Ascending aorta (tissue), 2 donors: ENCODE measurements at regions not wholly inside any gene's neighbourhood (a gene's known extent, or its start where the extent isn't known, plus 50 kb on each side); places are given as distances from the start of the nearest gene placed in this dataset.

Experiments used
- DNase-seq, 2 donors: peaks; one replicate each; pipeline ENCODE4 v3.0.0-alpha.2; 2019; ENCODE audit warnings: low spot score in 2 of 2
- H3K27ac ChIP-seq, 2 donors: fragments of 200-600 bp; sonication (generic); one replicate each; pipeline ENCODE4 v1.5.1; 2016 to 2017; ENCODE audit warnings: mild to moderate bottlenecking in 1 of 2
- H3K27me3 ChIP-seq: fragments of 200-600 bp; sonication (generic); one replicate; pipeline ENCODE4 v1.5.1; 2017
- H3K36me3 ChIP-seq, 2 donors: fragments of 200-600 bp; sonication (generic); one replicate each; pipeline ENCODE4 v1.5.1; 2016
- H3K4me1 ChIP-seq, 2 donors: fragments of 200-600 bp; sonication (generic); one replicate each; pipeline ENCODE4 v1.5.1; 2016 to 2017; ENCODE audit warnings: mild to moderate bottlenecking in 1 of 2
- H3K4me3 ChIP-seq, 2 donors: fragments of 200-600 bp; sonication (generic); one replicate each; pipeline ENCODE4 v1.5.1; 2016 to 2017; ENCODE audit warnings: mild to moderate bottlenecking in 1 of 2
- H3K9me3 ChIP-seq, 2 donors: fragments of 200-600 bp; sonication (generic); one replicate each; pipeline ENCODE4 v1.5.1; 2016
- CTCF ChIP-seq, 3 experiments: fragments of 200-600 bp in 2 of 3; fragments of 450-650 bp in 1 of 3; sonication (generic) in 2 of 3; IDR thresholded peaks; one replicate each; pipeline ENCODE4 v1.5.1; 2016 to 2019; ENCODE audit warnings: antibody characterized with exemption in 3 of 3, mild to moderate bottlenecking in 1 of 3, moderate library complexity in 1 of 3
- intact Hi-C: fragments of 100-400 bp; cut with DNase I; formaldehyde crosslinking; loops from one replicate; pipeline ENCODE4 v1.15.1; 2023

GRCh38 chr12:66049538-66050282 lies 80.8 kb downstream of the LLPH start:
- no peaks in the 10 kb centered on the region for H3K27me3 ChIP-seq
- no peak for TF ChIP-seq CTCF (IDR thresholded peaks at IDR 0.05)
- no peaks in the 10 kb centered on the region for H3K36me3 ChIP-seq
- DNase-seq: no peak
- no peak overlapping the region for H3K4me3 ChIP-seq
- H3K9me3 ChIP-seq: no peaks in the 10 kb centered on the region
- intact Hi-C loops: no loop called here
- H3K27ac ChIP-seq: no peak overlapping the region
- H3K4me1 ChIP-seq: no peaks in the 10 kb centered on the region

- Histone ChIP-seq H3K36me3 (no peaks in the 10 kb centered on the region), H3K27me3 (no peaks in the 10 kb centered on the region), H3K4me3 (no peak overlapping the region), H3K4me1 (no peaks in the 10 kb centered on the region), H3K9me3 (no peaks in the 10 kb centered on the region), H3K27ac (no peak overlapping the region)
- no peak for DNase-seq
- no peak for TF ChIP-seq CTCF (IDR thresholded peaks at IDR 0.05)
- intact Hi-C loops: no loop called here
Observed at GRCh38 chr12:66048835-66049537, 81.6 kb downstream of the LLPH start.

- no peaks in the 10 kb centered on the region for H3K36me3 ChIP-seq
- H3K9me3 ChIP-seq: no peaks in the 10 kb centered on the region
- no peak for TF ChIP-seq CTCF (IDR thresholded peaks at IDR 0.05)
- no peaks in the 10 kb centered on the region for H3K27me3 ChIP-seq
- intact Hi-C loops: no loop called here
- no peak overlapping the region for H3K4me3 ChIP-seq
- H3K4me1 ChIP-seq: no peaks in the 10 kb centered on the region
- H3K27ac ChIP-seq: no peak overlapping the region
- no peak for DNase-seq
Observed at GRCh38 chr12:66048218-66048834, 82.2 kb downstream of the LLPH start.

- no peak for DNase-seq
- Histone ChIP-seq H3K4me3 (no peak overlapping the region), H3K27me3 (no peaks in the 10 kb centered on the region), H3K9me3 (no peaks in the 10 kb centered on the region), H3K36me3 (no peaks in the 10 kb centered on the region), H3K4me1 (no peaks in the 10 kb centered on the region), H3K27ac (no peak overlapping the region)
- intact Hi-C loops: no loop called here
- TF ChIP-seq CTCF (IDR thresholded peaks at IDR 0.05): no peak
Observed at GRCh38 chr12:66047411-66048021, 83.0 kb downstream of the LLPH start.

- intact Hi-C loops: no loop called here
- no peak for TF ChIP-seq CTCF (IDR thresholded peaks at IDR 0.05)
- no peak for DNase-seq
- Histone ChIP-seq H3K27ac (no peak overlapping the region), H3K36me3 (no peaks in the 10 kb centered on the region), H3K9me3 (no peaks in the 10 kb centered on the region), H3K4me3 (no peak overlapping the region), H3K4me1 (no peaks in the 10 kb centered on the region), H3K27me3 (no peaks in the 10 kb centered on the region)
Observed at GRCh38 chr12:66045506-66045905, 85.0 kb downstream of the LLPH start.
